ENCODE measurements at regions not wholly inside any gene's neighbourhood (a gene's known extent, or its start where the extent isn't known, plus 50 kb on each side); places are given as distances from the start of the nearest gene placed in this dataset.
A peak's percentile ranks its signal among the peaks of the same experiment; 100 is the strongest.

DNA sequence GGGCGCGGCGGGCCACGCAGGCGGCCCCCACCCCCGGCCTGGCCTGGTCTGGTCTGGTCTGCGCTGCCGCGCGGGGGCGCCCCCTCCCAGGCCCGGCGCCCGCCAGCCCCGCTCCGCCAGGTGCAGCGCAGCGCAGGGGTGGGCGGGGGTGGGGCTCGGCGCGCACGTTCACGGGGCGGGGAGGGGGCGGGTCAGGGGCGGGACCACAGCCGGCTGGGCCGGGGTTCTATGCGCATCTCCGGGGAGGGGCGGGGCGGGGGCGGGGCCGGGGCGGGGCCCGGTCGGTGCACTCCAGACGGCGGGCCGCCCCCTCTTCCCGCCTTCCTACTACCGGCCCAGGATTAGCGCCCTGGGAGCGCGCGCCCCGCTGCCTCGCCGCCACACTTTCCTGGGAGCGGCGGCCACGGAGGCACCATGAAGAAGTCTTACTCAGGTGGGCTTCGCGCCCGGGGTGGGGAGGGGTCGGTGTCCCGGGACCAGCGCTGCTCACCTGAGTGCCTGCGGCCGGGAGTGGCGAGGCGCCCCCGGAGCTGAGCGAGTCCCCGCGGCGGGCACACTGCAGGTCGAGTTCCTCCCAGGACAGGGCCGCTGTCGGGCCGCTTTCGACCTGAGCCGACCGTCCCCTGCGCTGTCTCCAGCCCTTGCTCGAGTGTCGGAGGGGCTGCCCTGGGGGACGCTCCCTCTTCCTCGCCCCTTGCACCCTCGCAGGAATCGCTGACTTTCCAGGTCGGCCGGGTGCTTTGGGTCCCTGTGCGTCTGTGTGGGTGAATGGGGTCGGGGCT, 140.5 kb downstream of the SEC14L1 start (continued):
- TF ChIP-seq, protein P1, sequence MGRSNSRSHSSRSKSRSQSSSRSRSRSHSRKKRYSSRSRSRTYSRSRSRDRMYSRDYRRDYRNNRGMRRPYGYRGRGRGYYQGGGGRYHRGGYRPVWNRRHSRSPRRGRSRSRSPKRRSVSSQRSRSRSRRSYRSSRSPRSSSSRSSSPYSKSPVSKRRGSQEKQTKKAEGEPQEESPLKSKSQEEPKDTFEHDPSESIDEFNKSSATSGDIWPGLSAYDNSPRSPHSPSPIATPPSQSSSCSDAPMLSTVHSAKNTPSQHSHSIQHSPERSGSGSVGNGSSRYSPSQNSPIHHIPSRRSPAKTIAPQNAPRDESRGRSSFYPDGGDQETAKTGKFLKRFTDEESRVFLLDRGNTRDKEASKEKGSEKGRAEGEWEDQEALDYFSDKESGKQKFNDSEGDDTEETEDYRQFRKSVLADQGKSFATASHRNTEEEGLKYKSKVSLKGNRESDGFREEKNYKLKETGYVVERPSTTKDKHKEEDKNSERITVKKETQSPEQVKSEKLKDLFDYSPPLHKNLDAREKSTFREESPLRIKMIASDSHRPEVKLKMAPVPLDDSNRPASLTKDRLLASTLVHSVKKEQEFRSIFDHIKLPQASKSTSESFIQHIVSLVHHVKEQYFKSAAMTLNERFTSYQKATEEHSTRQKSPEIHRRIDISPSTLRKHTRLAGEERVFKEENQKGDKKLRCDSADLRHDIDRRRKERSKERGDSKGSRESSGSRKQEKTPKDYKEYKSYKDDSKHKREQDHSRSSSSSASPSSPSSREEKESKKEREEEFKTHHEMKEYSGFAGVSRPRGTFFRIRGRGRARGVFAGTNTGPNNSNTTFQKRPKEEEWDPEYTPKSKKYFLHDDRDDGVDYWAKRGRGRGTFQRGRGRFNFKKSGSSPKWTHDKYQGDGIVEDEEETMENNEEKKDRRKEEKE (IDR thresholded peaks at IDR 0.05), result no peak
- TF ChIP-seq, protein P2, sequence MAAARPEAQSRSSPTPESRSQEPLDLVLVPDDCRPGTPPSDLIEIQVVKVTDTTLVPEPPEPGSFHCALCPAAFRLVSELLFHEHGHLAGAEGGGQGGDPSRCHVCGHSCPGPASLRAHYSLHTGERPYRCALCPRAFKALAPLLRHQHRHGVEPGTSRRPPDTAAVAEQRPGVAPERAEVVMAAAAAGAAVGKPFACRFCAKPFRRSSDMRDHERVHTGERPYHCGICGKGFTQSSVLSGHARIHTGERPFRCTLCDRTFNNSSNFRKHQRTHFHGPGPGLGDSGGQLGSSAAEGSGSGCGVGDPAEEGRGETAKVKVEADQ (CRISPR knock-in tag; IDR thresholded peaks at IDR 0.05; ENCODE audit: borderline replicate concordance), result peak; percentile 50; the same call in 1 of the 2 replicates
- no peak for TF ChIP-seq ELF4 (CRISPR knock-in tag; IDR thresholded peaks at IDR 0.05; ENCODE audit: borderline replicate concordance)
- peak; percentile 58; the same call in 1 of the 2 replicates for TF ChIP-seq ZBTB38 (CRISPR knock-in tag; IDR thresholded peaks at IDR 0.05)
- TF ChIP-seq SMARCE1 (IDR thresholded peaks at IDR 0.05; ENCODE audit: borderline replicate concordance), result no peak
- TF ChIP-seq, protein P3, sequence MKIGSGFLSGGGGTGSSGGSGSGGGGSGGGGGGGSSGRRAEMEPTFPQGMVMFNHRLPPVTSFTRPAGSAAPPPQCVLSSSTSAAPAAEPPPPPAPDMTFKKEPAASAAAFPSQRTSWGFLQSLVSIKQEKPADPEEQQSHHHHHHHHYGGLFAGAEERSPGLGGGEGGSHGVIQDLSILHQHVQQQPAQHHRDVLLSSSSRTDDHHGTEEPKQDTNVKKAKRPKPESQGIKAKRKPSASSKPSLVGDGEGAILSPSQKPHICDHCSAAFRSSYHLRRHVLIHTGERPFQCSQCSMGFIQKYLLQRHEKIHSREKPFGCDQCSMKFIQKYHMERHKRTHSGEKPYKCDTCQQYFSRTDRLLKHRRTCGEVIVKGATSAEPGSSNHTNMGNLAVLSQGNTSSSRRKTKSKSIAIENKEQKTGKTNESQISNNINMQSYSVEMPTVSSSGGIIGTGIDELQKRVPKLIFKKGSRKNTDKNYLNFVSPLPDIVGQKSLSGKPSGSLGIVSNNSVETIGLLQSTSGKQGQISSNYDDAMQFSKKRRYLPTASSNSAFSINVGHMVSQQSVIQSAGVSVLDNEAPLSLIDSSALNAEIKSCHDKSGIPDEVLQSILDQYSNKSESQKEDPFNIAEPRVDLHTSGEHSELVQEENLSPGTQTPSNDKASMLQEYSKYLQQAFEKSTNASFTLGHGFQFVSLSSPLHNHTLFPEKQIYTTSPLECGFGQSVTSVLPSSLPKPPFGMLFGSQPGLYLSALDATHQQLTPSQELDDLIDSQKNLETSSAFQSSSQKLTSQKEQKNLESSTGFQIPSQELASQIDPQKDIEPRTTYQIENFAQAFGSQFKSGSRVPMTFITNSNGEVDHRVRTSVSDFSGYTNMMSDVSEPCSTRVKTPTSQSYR (CRISPR knock-in tag; IDR thresholded peaks at IDR 0.05; ENCODE audit: borderline replicate concordance), result peak; percentile 10; the same call in 1 of the 2 replicates
- TF ChIP-seq ZFP36L2 (CRISPR knock-in tag; IDR thresholded peaks at IDR 0.05), result no peak; the same call in 1 of the 2 replicates
- TF ChIP-seq SRY (CRISPR knock-in tag; IDR thresholded peaks at IDR 0.05), result peak; percentile 96
- TF ChIP-seq ZNF569 (CRISPR knock-in tag; IDR thresholded peaks at IDR 0.05; ENCODE audit: borderline replicate concordance), result no peak
- TF ChIP-seq CBFB (CRISPR knock-in tag; IDR thresholded peaks at IDR 0.05), result no peak
- TF ChIP-seq, protein P4, sequence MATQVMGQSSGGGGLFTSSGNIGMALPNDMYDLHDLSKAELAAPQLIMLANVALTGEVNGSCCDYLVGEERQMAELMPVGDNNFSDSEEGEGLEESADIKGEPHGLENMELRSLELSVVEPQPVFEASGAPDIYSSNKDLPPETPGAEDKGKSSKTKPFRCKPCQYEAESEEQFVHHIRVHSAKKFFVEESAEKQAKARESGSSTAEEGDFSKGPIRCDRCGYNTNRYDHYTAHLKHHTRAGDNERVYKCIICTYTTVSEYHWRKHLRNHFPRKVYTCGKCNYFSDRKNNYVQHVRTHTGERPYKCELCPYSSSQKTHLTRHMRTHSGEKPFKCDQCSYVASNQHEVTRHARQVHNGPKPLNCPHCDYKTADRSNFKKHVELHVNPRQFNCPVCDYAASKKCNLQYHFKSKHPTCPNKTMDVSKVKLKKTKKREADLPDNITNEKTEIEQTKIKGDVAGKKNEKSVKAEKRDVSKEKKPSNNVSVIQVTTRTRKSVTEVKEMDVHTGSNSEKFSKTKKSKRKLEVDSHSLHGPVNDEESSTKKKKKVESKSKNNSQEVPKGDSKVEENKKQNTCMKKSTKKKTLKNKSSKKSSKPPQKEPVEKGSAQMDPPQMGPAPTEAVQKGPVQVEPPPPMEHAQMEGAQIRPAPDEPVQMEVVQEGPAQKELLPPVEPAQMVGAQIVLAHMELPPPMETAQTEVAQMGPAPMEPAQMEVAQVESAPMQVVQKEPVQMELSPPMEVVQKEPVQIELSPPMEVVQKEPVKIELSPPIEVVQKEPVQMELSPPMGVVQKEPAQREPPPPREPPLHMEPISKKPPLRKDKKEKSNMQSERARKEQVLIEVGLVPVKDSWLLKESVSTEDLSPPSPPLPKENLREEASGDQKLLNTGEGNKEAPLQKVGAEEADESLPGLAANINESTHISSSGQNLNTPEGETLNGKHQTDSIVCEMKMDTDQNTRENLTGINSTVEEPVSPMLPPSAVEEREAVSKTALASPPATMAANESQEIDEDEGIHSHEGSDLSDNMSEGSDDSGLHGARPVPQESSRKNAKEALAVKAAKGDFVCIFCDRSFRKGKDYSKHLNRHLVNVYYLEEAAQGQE (IDR thresholded peaks at IDR 0.05; ENCODE audit: borderline replicate concordance in 1 of 2, low read depth in 1 of 2, low read length in 2 of 2), result no peak
- TF ChIP-seq, protein P5, sequence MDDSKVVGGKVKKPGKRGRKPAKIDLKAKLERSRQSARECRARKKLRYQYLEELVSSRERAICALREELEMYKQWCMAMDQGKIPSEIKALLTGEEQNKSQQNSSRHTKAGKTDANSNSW (CRISPR knock-in tag; IDR thresholded peaks at IDR 0.05; ENCODE audit: borderline replicate concordance), result no peak; the same call in 1 of the 2 replicates

All from HepG2 (cell line).